ENCODE measurements at regions not wholly inside any gene's neighbourhood (a gene's known extent, or its start where the extent isn't known, plus 50 kb on each side); places are given as distances from the start of the nearest gene placed in this dataset.

DNA sequence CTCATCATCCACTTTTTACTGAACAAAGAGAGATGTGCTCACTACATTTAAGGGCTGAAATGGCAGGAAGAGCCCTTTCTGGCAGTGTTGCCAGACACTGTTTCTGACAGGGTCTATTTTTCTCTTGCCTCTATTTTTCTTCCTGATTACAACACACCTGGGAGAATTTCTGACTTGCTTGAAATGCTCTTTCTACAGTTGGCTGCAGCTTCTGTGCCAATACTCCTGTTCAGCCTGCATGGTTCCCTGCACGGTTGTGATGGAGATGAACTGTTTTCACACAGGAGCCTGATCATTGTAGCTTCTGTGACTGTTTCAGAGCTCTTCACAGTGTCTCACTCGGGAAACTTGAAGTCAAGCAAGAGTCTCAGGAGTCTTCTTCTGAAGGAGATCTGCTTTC, 83.0 kb upstream of the DLG1 start:
- in situ Hi-C loops (cut with HindIII; ENCODE audit: low sequenced_read_pairs): no loop called here
- TF ChIP-seq, protein P1, sequence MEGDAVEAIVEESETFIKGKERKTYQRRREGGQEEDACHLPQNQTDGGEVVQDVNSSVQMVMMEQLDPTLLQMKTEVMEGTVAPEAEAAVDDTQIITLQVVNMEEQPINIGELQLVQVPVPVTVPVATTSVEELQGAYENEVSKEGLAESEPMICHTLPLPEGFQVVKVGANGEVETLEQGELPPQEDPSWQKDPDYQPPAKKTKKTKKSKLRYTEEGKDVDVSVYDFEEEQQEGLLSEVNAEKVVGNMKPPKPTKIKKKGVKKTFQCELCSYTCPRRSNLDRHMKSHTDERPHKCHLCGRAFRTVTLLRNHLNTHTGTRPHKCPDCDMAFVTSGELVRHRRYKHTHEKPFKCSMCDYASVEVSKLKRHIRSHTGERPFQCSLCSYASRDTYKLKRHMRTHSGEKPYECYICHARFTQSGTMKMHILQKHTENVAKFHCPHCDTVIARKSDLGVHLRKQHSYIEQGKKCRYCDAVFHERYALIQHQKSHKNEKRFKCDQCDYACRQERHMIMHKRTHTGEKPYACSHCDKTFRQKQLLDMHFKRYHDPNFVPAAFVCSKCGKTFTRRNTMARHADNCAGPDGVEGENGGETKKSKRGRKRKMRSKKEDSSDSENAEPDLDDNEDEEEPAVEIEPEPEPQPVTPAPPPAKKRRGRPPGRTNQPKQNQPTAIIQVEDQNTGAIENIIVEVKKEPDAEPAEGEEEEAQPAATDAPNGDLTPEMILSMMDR (IDR thresholded peaks at IDR 0.05; ENCODE audit: low read depth, low read length, missing control alignments): no peak
- H3K4me3 ChIP-seq (ENCODE audit: low read depth, low read length): no peak overlapping the region
- no peak for DNase-seq (ENCODE audit: low read depth)

GRCh38 chr3:197380786-197381185, 82.4 kb upstream of the DLG1 start:
- DNase-seq (ENCODE audit: low read depth): no peak
- in situ Hi-C loops (cut with HindIII; ENCODE audit: low sequenced_read_pairs): no loop called here
- TF ChIP-seq, protein P1 (IDR thresholded peaks at IDR 0.05; ENCODE audit: low read depth, low read length, missing control alignments): no peak
- no peak overlapping the region for H3K4me3 ChIP-seq (ENCODE audit: low read depth, low read length)

DNA sequence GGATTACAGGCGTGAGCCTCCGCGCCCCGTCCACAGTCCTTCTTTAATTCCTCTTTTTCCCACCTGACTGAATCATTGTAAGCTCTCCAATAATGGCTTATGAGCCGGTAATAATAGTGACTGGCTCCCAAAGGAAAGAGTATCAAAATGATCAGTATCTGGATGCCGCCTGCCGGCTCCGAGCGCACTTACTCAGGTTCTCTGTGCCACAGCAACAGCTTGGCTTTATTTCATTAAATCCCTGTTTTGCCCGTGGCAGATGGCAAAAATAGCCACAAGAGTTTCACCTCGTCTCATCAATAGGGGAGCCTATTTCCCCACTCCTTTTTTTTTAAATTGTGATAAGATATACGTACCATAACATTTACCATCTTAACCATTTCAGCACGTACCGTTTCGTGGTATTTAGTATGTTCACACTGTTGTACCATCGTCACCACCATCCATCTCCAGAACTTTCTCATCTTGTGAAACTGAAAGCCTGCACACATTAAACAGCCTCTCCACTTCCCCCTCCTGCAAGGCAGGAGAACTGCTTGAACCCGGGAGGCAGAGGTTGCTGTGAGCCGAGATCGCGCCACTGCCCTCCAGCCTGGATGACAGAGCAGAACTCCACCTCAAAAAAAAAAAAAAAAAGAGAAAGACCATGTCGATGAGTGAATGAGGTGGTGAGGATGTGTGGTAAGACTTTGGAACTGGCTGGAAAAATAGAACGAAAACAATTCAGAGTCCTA, 80.7 kb upstream of the DLG1 start:
- in situ Hi-C loops (cut with HindIII; ENCODE audit: low sequenced_read_pairs): loop anchor here (5.0 kb wide), 1 partner anchor 37 kb away; no protein-coding TSS in a partner anchor
- no peak overlapping the region for H3K4me3 ChIP-seq (ENCODE audit: low read depth, low read length)
- no peak for DNase-seq (ENCODE audit: low read depth)
- TF ChIP-seq, protein P1 (IDR thresholded peaks at IDR 0.05; ENCODE audit: low read depth, low read length, missing control alignments): no peak

- TF ChIP-seq, protein P1 (IDR thresholded peaks at IDR 0.05; ENCODE audit: low read depth, low read length, missing control alignments): no peak
- no peak overlapping the region for H3K4me3 ChIP-seq (ENCODE audit: low read depth, low read length)
- in situ Hi-C loops (cut with HindIII; ENCODE audit: low sequenced_read_pairs): loop anchor here (5.0 kb wide), 1 partner anchor 35 kb away; no protein-coding TSS in a partner anchor
- DNase-seq (ENCODE audit: low read depth): no peak
These were observed 78.5 kb upstream of the DLG1 start for GRCh38 chr3:197376735-197377555.

- TF ChIP-seq, protein P1 (IDR thresholded peaks at IDR 0.05; ENCODE audit: low read depth, low read length, missing control alignments): no peak
- in situ Hi-C loops (cut with HindIII; ENCODE audit: low sequenced_read_pairs): loop anchor here (5.0 kb wide), 1 partner anchor 34 kb away; no protein-coding TSS in a partner anchor
- no peak for DNase-seq (ENCODE audit: low read depth)
These were observed 77.6 kb upstream of the DLG1 start for GRCh38 chr3:197376020-197376419.

GRCh38 chr3:197375001-197375441, 76.6 kb upstream of the DLG1 start:
- in situ Hi-C loops (cut with HindIII; ENCODE audit: low sequenced_read_pairs): loop anchor here (5.0 kb wide), 1 partner anchor 33 kb away; no protein-coding TSS in a partner anchor
- no peak for DNase-seq (ENCODE audit: low read depth)
- H3K4me3 ChIP-seq (ENCODE audit: low read depth, low read length): no peak overlapping the region
- TF ChIP-seq, protein P1 (IDR thresholded peaks at IDR 0.05; ENCODE audit: low read depth, low read length, missing control alignments): no peak

More at GRCh38 chr3:197376020-197376419, 77.6 kb upstream of the DLG1 start:
- no peak overlapping the region for H3K4me3 ChIP-seq (ENCODE audit: low read depth, low read length)

All from astrocyte of the cerebellum (primary cell).